ENCODE measurements at regions not wholly inside any gene's neighbourhood (a gene's known extent, or its start where the extent isn't known, plus 50 kb on each side); places are given as distances from the start of the nearest gene placed in this dataset.

DNA sequence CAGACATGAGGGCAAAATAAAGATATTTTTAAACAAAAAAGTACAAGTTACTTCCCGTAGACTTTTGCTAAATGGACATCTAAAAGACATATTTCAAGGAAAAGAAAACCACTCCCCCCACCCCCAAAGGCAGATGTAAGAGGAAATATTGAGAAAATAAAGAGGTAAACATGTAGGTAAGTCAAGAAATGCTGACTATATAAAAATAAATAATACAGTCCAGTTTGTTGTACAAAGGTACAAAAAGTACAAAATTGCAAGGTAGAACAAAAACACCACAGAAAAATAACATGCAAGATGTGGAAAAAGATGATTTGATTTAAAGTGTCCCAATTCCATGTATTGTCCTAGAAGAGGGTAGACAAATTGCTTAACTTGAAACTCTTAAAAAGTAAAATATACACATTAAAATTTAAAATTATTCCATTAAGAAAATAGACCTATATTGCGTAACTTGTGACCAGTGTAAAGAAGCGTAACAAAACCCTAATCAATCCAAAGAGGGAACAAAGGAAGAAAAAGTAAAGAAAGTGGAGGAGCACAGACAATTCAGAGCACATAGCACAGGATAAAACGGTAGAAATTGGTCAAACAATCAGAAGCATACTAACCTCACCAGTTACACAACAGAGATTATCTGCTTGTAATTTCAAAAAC is 58.4 kb upstream of the FAM216B start:
- ATAC-seq (no peak), DNase-seq (no peak)
- WGBS, result 95% methylated on average over 4 of the region's 4 CpGs
- intact Hi-C loops (cut with DNase I), result no loop called here
- no peak overlapping the region for H3K4me3 ChIP-seq (ENCODE audit: low read length)
- H3K9me3 ChIP-seq (ENCODE audit: control insufficient read depth, low read length), result no peaks in the 10 kb centered on the region
- no peaks in the 10 kb centered on the region for H3K27me3 ChIP-seq (ENCODE audit: control insufficient read depth, insufficient read depth)
- H3K4me1 ChIP-seq (ENCODE audit: control insufficient read depth, insufficient read depth, low read length), result no peaks in the 10 kb centered on the region
- no peak overlapping the region for H3K27ac ChIP-seq (ENCODE audit: low read length)

DNA sequence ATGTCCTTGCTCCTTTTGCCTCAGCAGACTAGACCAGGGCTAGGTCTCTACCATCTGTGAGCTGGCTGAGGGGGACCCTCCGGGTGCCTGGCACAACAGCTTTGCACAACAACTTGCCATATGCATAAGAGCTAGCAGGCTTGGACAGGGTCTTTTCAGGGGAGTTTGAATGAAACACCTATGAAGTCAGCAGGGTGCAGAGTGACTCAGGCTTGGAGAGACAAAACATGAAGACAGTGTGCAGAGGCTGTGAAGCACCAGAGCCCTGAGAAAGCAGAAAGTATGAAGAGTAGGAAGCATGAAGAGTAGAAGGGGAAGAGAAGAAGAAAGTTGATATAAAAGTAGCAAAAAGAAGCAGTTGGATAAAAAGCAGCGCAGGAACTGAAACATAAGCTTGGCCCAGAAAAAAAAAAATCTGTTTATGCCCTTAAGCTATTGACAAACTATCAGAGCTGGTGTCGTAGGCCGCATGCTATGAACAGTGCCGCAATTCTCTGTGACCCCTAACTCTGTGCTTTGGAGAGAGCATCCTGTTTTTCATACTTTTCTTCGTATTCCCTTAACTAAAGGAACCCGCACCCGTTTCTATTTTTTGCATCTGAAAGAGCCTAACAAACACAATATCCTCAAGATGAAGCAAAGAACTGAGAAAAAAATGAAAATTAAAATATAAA is 52.7 kb upstream of the FAM216B start:
- 66% methylated on average over 8 of the region's 8 CpGs for whole genome bisulfite sequencing
- no peaks in the 10 kb centered on the region for H3K9me3 ChIP-seq (ENCODE audit: control insufficient read depth, low read length)
- no peak overlapping the region for H3K27ac ChIP-seq (ENCODE audit: low read length)
- intact Hi-C loops (cut with DNase I), result no loop called here
- no peaks in the 10 kb centered on the region for H3K4me1 ChIP-seq (ENCODE audit: control insufficient read depth, insufficient read depth, low read length)
- no peak overlapping the region for H3K4me3 ChIP-seq (ENCODE audit: low read length)
- DNase-seq (no peak), ATAC-seq (no peak)
- no peaks in the 10 kb centered on the region for H3K27me3 ChIP-seq (ENCODE audit: control insufficient read depth, insufficient read depth)

GRCh38 chr13:42729857-42730402 is 51.5 kb upstream of the FAM216B start:
- no peak overlapping the region for H3K4me3 ChIP-seq (ENCODE audit: low read length)
- H3K27me3 ChIP-seq (ENCODE audit: control insufficient read depth, insufficient read depth), result no peaks in the 10 kb centered on the region
- no peaks in the 10 kb centered on the region for H3K4me1 ChIP-seq (ENCODE audit: control insufficient read depth, insufficient read depth, low read length)
- DNase-seq (no peak), ATAC-seq (no peak)
- H3K27ac ChIP-seq (ENCODE audit: low read length), result no peak overlapping the region
- 89% methylated on average over 1 of the region's 1 CpG for WGBS
- no peaks in the 10 kb centered on the region for H3K9me3 ChIP-seq (ENCODE audit: control insufficient read depth, low read length)
- intact Hi-C loops (cut with DNase I), result no loop called here

All from right cardiac atrium (tissue), 5 donors.